MM.1S (cell line): ENCODE measurements at regions not wholly inside any gene's neighbourhood (a gene's known extent, or its start where the extent isn't known, plus 50 kb on each side); places are given as distances from the start of the nearest gene placed in this dataset.

Source experiments
- DNase-seq: peaks from one replicate; pipeline ENCODE4 v3.0.0-alpha.2; 2015
- H2AFZ ChIP-seq: fragments of 300-600 bp; sonication (generic); 2 replicates; pipeline ENCODE4 v1.6.0; 2016; ENCODE audit warnings: antibody characterized with exemption, low read length
- H3F3A ChIP-seq: fragments of 300-600 bp; sonication (generic); 2 replicates; pipeline ENCODE4 v1.6.1; 2016; ENCODE audit warnings: mild to moderate bottlenecking, antibody characterized with exemption, low read length, moderate library complexity, mixed read lengths; ENCODE audit not compliant: insufficient read depth
- H3K27ac ChIP-seq: fragments of 300-600 bp; sonication (generic); 2 replicates; pipeline ENCODE4 v1.5.1; 2016; ENCODE audit warnings: mild to moderate bottlenecking, low read length
- H3K27me3 ChIP-seq: fragments of 300-600 bp; sonication (generic); replicated peaks from 2 replicates; pipeline ENCODE4 v1.6.0; 2016; ENCODE audit warnings: low read length; ENCODE audit not compliant: insufficient read depth
- H3K36me3 ChIP-seq: fragments of 300-600 bp; sonication (generic); replicated peaks from 2 replicates; pipeline ENCODE4 v1.6.1; 2016; ENCODE audit warnings: mild to moderate bottlenecking, low read length, mixed read lengths; ENCODE audit not compliant: insufficient read depth
- H3K4me1 ChIP-seq: fragments of 300-600 bp; sonication (generic); 2 replicates; pipeline ENCODE4 v1.6.1; 2016; ENCODE audit warnings: low read length, mixed read lengths
- H3K4me2 ChIP-seq: fragments of 300-600 bp; sonication (generic); 2 replicates; pipeline ENCODE4 v1.6.0; 2016; ENCODE audit warnings: low read depth, low read length
- H3K4me3 ChIP-seq: fragments of 300-600 bp; sonication (generic); 2 replicates; pipeline ENCODE4 v1.5.1; 2016; ENCODE audit warnings: low read length, mixed read lengths
- H3K79me2 ChIP-seq: fragments of 300-600 bp; sonication (generic); 2 replicates; pipeline ENCODE4 v1.6.1; 2016; ENCODE audit warnings: mixed run types, low read length, mixed read lengths
- H3K9ac ChIP-seq: fragments of 300-600 bp; sonication (generic); 2 replicates; pipeline ENCODE4 v1.6.1; 2016; ENCODE audit warnings: low read length, mixed read lengths
- H3K9me2 ChIP-seq: fragments of 300-600 bp; sonication (generic); replicated peaks from 2 replicates; pipeline ENCODE4 v1.6.1; 2016; ENCODE audit warnings: mild to moderate bottlenecking, low read length, mixed read lengths; ENCODE audit not compliant: insufficient read depth
- H3K9me3 ChIP-seq: fragments of 300-600 bp; sonication (generic); replicated peaks from 2 replicates; pipeline ENCODE4 v1.6.1; 2016; ENCODE audit warnings: mild to moderate bottlenecking, low read length, mixed read lengths; ENCODE audit not compliant: insufficient read depth
- H4K20me1 ChIP-seq: fragments of 300-600 bp; sonication (generic); 2 replicates; pipeline ENCODE4 v1.6.1; 2016; ENCODE audit warnings: mild to moderate bottlenecking, low read length, moderate library complexity, mixed read lengths; ENCODE audit not compliant: insufficient read depth
- CTCF ChIP-seq: fragments of 300-600 bp; sonication (generic); IDR thresholded peaks from 2 replicates; pipeline ENCODE4 v1.5.1; 2016; ENCODE audit warnings: antibody characterized with exemption, low read length, mixed read lengths
- EZH2 ChIP-seq: fragments of 300-600 bp; sonication (generic); optimal IDR thresholded peaks from 2 replicates; pipeline ENCODE3; 2017; ENCODE audit warnings: low read depth, mild to moderate bottlenecking, antibody characterized with exemption, low read length, mixed read lengths
- EZH2phosphoT487 ChIP-seq: fragments of 300-600 bp; sonication (generic); IDR thresholded peaks from 2 replicates; pipeline ENCODE4 v1.6.1; 2018; ENCODE audit warnings: antibody characterized with exemption, low read length

- no peaks in the 10 kb centered on the region for H3K36me3 ChIP-seq
- no peak overlapping the region for H3K27ac ChIP-seq
- TF ChIP-seq EZH2phosphoT487 (no peak), CTCF (no peak), EZH2 (no peak)
- no peak overlapping the region for H2AFZ ChIP-seq
- DNase-seq: no peak
- H4K20me1 ChIP-seq: no peaks in the 10 kb centered on the region
- H3K9ac ChIP-seq: no peak overlapping the region
- H3K79me2 ChIP-seq: no peaks in the 10 kb centered on the region
- H3K4me3 ChIP-seq: no peak overlapping the region
- no peaks in the 10 kb centered on the region for H3K27me3 ChIP-seq
- H3K9me3 ChIP-seq: no peaks in the 10 kb centered on the region
- H3K4me2 ChIP-seq: no peak overlapping the region
- H3K9me2 ChIP-seq: no peaks in the 10 kb centered on the region
- no peaks in the 10 kb centered on the region for H3F3A ChIP-seq
- H3K4me1 ChIP-seq: no peaks in the 10 kb centered on the region
Measured at GRCh38 chr5:19098434-19098833, 889.6 kb downstream of the CDH18 start.

GRCh38 chr5:19099195-19099594 lies 888.8 kb downstream of the CDH18 start:
- H3K9me2 ChIP-seq: no peaks in the 10 kb centered on the region
- H4K20me1 ChIP-seq: no peaks in the 10 kb centered on the region
- no peak overlapping the region for H3K4me2 ChIP-seq
- no peaks in the 10 kb centered on the region for H3K36me3 ChIP-seq
- DNase-seq: no peak
- no peaks in the 10 kb centered on the region for H3K79me2 ChIP-seq
- H3K9ac ChIP-seq: no peak overlapping the region
- H3K27me3 ChIP-seq: no peaks in the 10 kb centered on the region
- H2AFZ ChIP-seq: no peak overlapping the region
- no peak overlapping the region for H3K27ac ChIP-seq
- no peaks in the 10 kb centered on the region for H3F3A ChIP-seq
- no peak for TF ChIP-seq EZH2
- H3K9me3 ChIP-seq: no peaks in the 10 kb centered on the region
- no peaks in the 10 kb centered on the region for H3K4me1 ChIP-seq
- H3K4me3 ChIP-seq: no peak overlapping the region

GRCh38 chr5:19104948-19105347 lies 883.1 kb downstream of the CDH18 start:
- no peaks in the 10 kb centered on the region for H3K4me1 ChIP-seq
- TF ChIP-seq EZH2phosphoT487 (no peak), EZH2 (no peak), CTCF (no peak)
- H3K27me3 ChIP-seq: no peaks in the 10 kb centered on the region
- no peak overlapping the region for H3K4me2 ChIP-seq
- no peak overlapping the region for H2AFZ ChIP-seq
- no peak overlapping the region for H3K27ac ChIP-seq
- H3K4me3 ChIP-seq: no peak overlapping the region
- H3K9me2 ChIP-seq: no peaks in the 10 kb centered on the region
- H3K36me3 ChIP-seq: no peaks in the 10 kb centered on the region
- H3F3A ChIP-seq: no peaks in the 10 kb centered on the region
- no peaks in the 10 kb centered on the region for H3K9me3 ChIP-seq
- H3K79me2 ChIP-seq: no peaks in the 10 kb centered on the region
- H4K20me1 ChIP-seq: no peaks in the 10 kb centered on the region
- H3K9ac ChIP-seq: no peak overlapping the region
- no peak for DNase-seq

GRCh38 chr5:19122923-19123322 lies 865.1 kb downstream of the CDH18 start:
- no peaks in the 10 kb centered on the region for H3K27me3 ChIP-seq
- H3K9me3 ChIP-seq: no peaks in the 10 kb centered on the region
- no peaks in the 10 kb centered on the region for H3K79me2 ChIP-seq
- no peak for DNase-seq
- no peaks in the 10 kb centered on the region for H3K36me3 ChIP-seq
- H2AFZ ChIP-seq: no peak overlapping the region
- H3K27ac ChIP-seq: no peak overlapping the region
- TF ChIP-seq CTCF: no peak
- no peak for TF ChIP-seq EZH2
- no peak for TF ChIP-seq EZH2phosphoT487
- no peaks in the 10 kb centered on the region for H4K20me1 ChIP-seq
- H3K9me2 ChIP-seq: no peaks in the 10 kb centered on the region
- no peak overlapping the region for H3K9ac ChIP-seq
- no peaks in the 10 kb centered on the region for H3K4me1 ChIP-seq
- H3K4me3 ChIP-seq: no peak overlapping the region
- H3K4me2 ChIP-seq: no peak overlapping the region
- H3F3A ChIP-seq: no peaks in the 10 kb centered on the region
